Loucy (cell line): ENCODE measurements at regions not wholly inside any gene's neighbourhood (a gene's known extent, or its start where the extent isn't known, plus 50 kb on each side); places are given as distances from the start of the nearest gene placed in this dataset.

Source experiments
- EZH2phosphoT487 ChIP-seq: fragments of 200-600 bp; IDR thresholded peaks from 2 replicates; pipeline ENCODE4 v1.6.1; 2018; ENCODE audit warnings: antibody characterized with exemption, mild to moderate bottlenecking, moderate library complexity, borderline replicate concordance
- TF ChIP-seq, protein P1 (sequence below): fragments of 200-600 bp; sonication (generic); conservative IDR thresholded peaks from 2 replicates; pipeline ENCODE4 v1.5.1; 2014; ENCODE audit warnings: mild to moderate bottlenecking, antibody characterized with exemption, low read length

DNA sequence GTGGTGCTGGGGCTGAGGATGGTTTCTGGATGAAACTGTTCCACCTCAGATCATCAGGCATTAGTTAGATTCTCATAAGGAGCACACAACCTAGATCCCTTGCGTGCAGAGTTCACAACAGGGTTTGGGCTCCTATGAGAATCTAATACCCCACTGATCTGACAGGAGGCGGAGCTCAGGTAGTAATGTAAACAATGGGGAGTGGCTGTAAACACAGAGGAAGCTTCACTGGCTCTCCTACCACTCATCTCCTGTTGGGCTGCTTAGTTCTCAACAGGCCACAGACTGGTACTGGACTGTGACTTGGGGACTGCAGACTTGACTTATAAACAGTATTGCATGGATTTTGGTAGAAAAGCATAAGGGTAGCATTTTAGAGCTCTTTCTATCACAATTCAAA lies 870.7 kb upstream of the CDH10 start:
- TF ChIP-seq EZH2phosphoT487: no peak
- TF ChIP-seq, protein P1, sequence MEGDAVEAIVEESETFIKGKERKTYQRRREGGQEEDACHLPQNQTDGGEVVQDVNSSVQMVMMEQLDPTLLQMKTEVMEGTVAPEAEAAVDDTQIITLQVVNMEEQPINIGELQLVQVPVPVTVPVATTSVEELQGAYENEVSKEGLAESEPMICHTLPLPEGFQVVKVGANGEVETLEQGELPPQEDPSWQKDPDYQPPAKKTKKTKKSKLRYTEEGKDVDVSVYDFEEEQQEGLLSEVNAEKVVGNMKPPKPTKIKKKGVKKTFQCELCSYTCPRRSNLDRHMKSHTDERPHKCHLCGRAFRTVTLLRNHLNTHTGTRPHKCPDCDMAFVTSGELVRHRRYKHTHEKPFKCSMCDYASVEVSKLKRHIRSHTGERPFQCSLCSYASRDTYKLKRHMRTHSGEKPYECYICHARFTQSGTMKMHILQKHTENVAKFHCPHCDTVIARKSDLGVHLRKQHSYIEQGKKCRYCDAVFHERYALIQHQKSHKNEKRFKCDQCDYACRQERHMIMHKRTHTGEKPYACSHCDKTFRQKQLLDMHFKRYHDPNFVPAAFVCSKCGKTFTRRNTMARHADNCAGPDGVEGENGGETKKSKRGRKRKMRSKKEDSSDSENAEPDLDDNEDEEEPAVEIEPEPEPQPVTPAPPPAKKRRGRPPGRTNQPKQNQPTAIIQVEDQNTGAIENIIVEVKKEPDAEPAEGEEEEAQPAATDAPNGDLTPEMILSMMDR: no peak
